Glutamatergic neuron (in vitro differentiated cells): ENCODE measurements at regions not wholly inside any gene's neighbourhood (a gene's known extent, or its start where the extent isn't known, plus 50 kb on each side); places are given as distances from the start of the nearest gene placed in this dataset.

ENCODE experiments used
- DNase-seq: peaks from one replicate; pipeline ENCODE4 v3.0.0; 2022
- H3K27ac Mint-ChIP-seq: one replicate; pipeline ENCODE4 v1.8.0; 2020; ENCODE audit warnings: mild to moderate bottlenecking, mixed read lengths, inconsistent platforms; ENCODE audit not compliant: unreplicated experiment
- H3K27me3 Mint-ChIP-seq: one replicate; pipeline ENCODE4 v1.8.0; 2020; ENCODE audit warnings: mild to moderate bottlenecking, moderate library complexity, mixed read lengths, inconsistent platforms; ENCODE audit not compliant: unreplicated experiment
- H3K36me3 Mint-ChIP-seq: one replicate; pipeline ENCODE4 v1.8.0; 2020; ENCODE audit warnings: mild to moderate bottlenecking, mixed read lengths, inconsistent platforms; ENCODE audit not compliant: unreplicated experiment
- H3K4me1 Mint-ChIP-seq: one replicate; pipeline ENCODE4 v1.8.0; 2020; ENCODE audit warnings: mild to moderate bottlenecking, low read depth, mixed read lengths, inconsistent platforms; ENCODE audit not compliant: unreplicated experiment
- H3K4me3 Mint-ChIP-seq: one replicate; pipeline ENCODE4 v1.8.0; 2020; ENCODE audit warnings: mild to moderate bottlenecking, mixed read lengths, inconsistent platforms; ENCODE audit not compliant: unreplicated experiment
- H3K9me3 Mint-ChIP-seq: one replicate; pipeline ENCODE4 v1.8.0; 2020; ENCODE audit warnings: mild to moderate bottlenecking, moderate library complexity, mixed read lengths, inconsistent platforms; ENCODE audit not compliant: unreplicated experiment
- TF ChIP-seq, protein P1 (sequence below): fragments of 200-600 bp; sonication (generic); IDR thresholded peaks from one replicate; pipeline ENCODE4 v1.5.0; 2021; ENCODE audit not compliant: partially characterized antibody, unreplicated experiment

DNA sequence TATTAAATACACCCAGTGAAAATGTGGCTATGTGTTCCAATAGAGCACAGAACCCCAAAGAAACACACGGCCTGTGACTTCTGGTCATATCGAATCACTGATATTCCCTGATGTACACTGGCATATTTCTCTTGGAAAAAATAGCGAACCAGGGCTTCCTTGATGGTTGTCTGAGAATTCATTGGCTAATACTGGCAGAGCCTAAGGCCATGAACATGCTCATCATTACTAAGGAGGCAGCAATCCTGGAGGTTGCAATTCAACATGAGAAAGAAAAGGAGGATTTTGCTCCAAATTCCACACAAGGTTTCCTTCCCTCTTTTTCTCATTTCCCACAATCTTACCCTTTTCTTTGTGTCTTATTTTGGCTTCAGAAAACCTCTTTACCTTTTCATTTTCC lies 212.9 kb upstream of the HMGA2 start:
- Mint-ChIP-seq H3K4me1 (peaks cover 6% of the 10 kb centered on the region), H3K36me3 (no peaks in the 10 kb centered on the region), H3K9me3 (peaks cover 3% of the 10 kb centered on the region), H3K27ac (no peak overlapping the region), H3K4me3 (no peak overlapping the region), H3K27me3 (no peaks in the 10 kb centered on the region)
- DNase-seq = no peak
- TF ChIP-seq, protein P1, sequence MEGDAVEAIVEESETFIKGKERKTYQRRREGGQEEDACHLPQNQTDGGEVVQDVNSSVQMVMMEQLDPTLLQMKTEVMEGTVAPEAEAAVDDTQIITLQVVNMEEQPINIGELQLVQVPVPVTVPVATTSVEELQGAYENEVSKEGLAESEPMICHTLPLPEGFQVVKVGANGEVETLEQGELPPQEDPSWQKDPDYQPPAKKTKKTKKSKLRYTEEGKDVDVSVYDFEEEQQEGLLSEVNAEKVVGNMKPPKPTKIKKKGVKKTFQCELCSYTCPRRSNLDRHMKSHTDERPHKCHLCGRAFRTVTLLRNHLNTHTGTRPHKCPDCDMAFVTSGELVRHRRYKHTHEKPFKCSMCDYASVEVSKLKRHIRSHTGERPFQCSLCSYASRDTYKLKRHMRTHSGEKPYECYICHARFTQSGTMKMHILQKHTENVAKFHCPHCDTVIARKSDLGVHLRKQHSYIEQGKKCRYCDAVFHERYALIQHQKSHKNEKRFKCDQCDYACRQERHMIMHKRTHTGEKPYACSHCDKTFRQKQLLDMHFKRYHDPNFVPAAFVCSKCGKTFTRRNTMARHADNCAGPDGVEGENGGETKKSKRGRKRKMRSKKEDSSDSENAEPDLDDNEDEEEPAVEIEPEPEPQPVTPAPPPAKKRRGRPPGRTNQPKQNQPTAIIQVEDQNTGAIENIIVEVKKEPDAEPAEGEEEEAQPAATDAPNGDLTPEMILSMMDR = no peak

- H3K4me1 Mint-ChIP-seq = peaks cover 6% of the 10 kb centered on the region
- no peak overlapping the region for H3K27ac Mint-ChIP-seq
- no peak overlapping the region for H3K4me3 Mint-ChIP-seq
- TF ChIP-seq, protein P1 = no peak
- H3K9me3 Mint-ChIP-seq = peaks cover 3% of the 10 kb centered on the region
- no peaks in the 10 kb centered on the region for H3K36me3 Mint-ChIP-seq
- H3K27me3 Mint-ChIP-seq = no peaks in the 10 kb centered on the region
- DNase-seq = no peak
These were observed 211.8 kb upstream of the HMGA2 start for GRCh38 chr12:65612440-65612839.

- H3K9me3 Mint-ChIP-seq = peaks cover 3% of the 10 kb centered on the region
- TF ChIP-seq, protein P1 = no peak
- no peaks in the 10 kb centered on the region for H3K27me3 Mint-ChIP-seq
- no peak overlapping the region for H3K4me3 Mint-ChIP-seq
- H3K4me1 Mint-ChIP-seq = peaks cover 8% of the 10 kb centered on the region
- no peaks in the 10 kb centered on the region for H3K36me3 Mint-ChIP-seq
- no peak for DNase-seq
- no peak overlapping the region for H3K27ac Mint-ChIP-seq
These were observed 210.6 kb upstream of the HMGA2 start for GRCh38 chr12:65613692-65614091.

DNA sequence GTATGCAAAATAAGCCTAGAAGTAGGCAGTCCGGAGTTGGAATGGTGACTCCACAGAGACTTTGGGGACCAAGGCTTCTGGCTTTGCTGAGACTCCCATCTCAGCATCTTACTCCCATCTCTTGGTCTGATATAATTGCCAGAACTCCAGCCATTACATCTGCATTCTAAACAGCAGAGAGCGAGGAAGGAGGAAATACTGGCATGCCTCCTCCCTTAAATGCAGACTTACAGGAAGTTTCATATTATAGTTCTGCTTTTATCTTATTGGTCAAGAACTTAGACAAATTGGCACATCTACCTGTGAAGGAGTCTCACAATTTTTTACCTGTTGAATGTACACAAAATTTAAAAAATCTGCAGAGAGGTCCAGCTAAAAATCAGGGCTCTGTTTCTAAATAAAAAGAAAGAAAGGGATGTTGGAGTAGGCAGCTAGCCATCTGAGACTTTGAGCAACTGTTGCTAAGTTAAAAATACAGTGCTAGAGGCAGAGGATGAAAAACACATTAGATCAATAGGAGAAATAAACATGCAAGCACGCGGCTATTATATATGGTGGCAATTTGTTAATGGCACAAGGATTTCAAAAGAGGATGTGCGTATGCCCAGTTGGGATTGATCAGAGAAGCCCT lies 209.9 kb upstream of the HMGA2 start:
- Mint-ChIP-seq H3K27ac (no peak overlapping the region), H3K9me3 (peaks cover 1% of the 10 kb centered on the region), H3K27me3 (no peaks in the 10 kb centered on the region), H3K36me3 (no peaks in the 10 kb centered on the region), H3K4me3 (no peak overlapping the region), H3K4me1 (peaks cover 12% of the 10 kb centered on the region)
- TF ChIP-seq, protein P1 = no peak
- DNase-seq = no peak

GRCh38 chr12:65615118-65615517 lies 209.2 kb upstream of the HMGA2 start:
- Mint-ChIP-seq H3K9me3 (peaks cover 1% of the 10 kb centered on the region), H3K4me3 (no peak overlapping the region), H3K36me3 (no peaks in the 10 kb centered on the region), H3K4me1 (peaks cover 11% of the 10 kb centered on the region), H3K27me3 (no peaks in the 10 kb centered on the region), H3K27ac (no peak overlapping the region)
- DNase-seq = no peak
- TF ChIP-seq, protein P1 = no peak
